IMR-90 (cell line): ENCODE measurements at regions not wholly inside any gene's neighbourhood (a gene's known extent, or its start where the extent isn't known, plus 50 kb on each side); places are given as distances from the start of the nearest gene placed in this dataset.

Experiments used
- BHLHE40 ChIP-seq: fragments of 150-350 bp; IDR thresholded peaks from 2 replicates; pipeline ENCODE4 v1.6.1; 2016; ENCODE audit warnings: mild to moderate bottlenecking, low read depth, low read length
- MAFK ChIP-seq: IDR thresholded peaks from 2 replicates; pipeline ENCODE4 v1.6.1; 2012; ENCODE audit warnings: low read depth, low read length, improper control_type of control experiment
- MAZ ChIP-seq: IDR thresholded peaks from 2 replicates; pipeline ENCODE4 v1.6.1; 2012; ENCODE audit warnings: low read depth, mild to moderate bottlenecking, low read length, improper control_type of control experiment, moderate library complexity, borderline replicate concordance
- NFE2L2 ChIP-seq: fragments of 150-350 bp; IDR thresholded peaks from 2 replicates; pipeline ENCODE4 v1.6.1; 2016; ENCODE audit warnings: low read depth, mild to moderate bottlenecking, low read length
- POLR2A ChIP-seq: IDR thresholded peaks from 2 replicates; pipeline ENCODE4 v1.6.1; 2012; ENCODE audit warnings: mild to moderate bottlenecking, low read depth, low read length
- RCOR1 ChIP-seq: IDR thresholded peaks from 2 replicates; pipeline ENCODE4 v1.6.1; 2012; ENCODE audit warnings: mild to moderate bottlenecking, low read length, improper control_type of control experiment; ENCODE audit not compliant: insufficient replicate concordance
- RFX5 ChIP-seq: IDR thresholded peaks from 2 replicates; pipeline ENCODE4 v1.8.0; 2012; ENCODE audit warnings: low read depth, mild to moderate bottlenecking, low read length, moderate library complexity
- SMC3 ChIP-seq: fragments of 150-350 bp; IDR thresholded peaks from 2 replicates; pipeline ENCODE4 v1.6.1; 2016; ENCODE audit warnings: low read depth, mild to moderate bottlenecking, antibody characterized with exemption, low read length, moderate library complexity

- TF ChIP-seq SMC3, result no peak
- TF ChIP-seq RFX5, result no peak
- TF ChIP-seq RCOR1, result no peak
- TF ChIP-seq NFE2L2, result no peak
- TF ChIP-seq POLR2A, result no peak
- TF ChIP-seq MAFK, result no peak
- TF ChIP-seq MAZ, result peak; percentile 43; the same call in 1 of the 2 replicates
- peak; percentile 98 for TF ChIP-seq BHLHE40
Observed at GRCh38 chr12:123094349-123095077, 56.4 kb downstream of the PITPNM2 start (continued).
